HUES48 (cell line): ENCODE measurements at regions not wholly inside any gene's neighbourhood (a gene's known extent, or its start where the extent isn't known, plus 50 kb on each side); places are given as distances from the start of the nearest gene placed in this dataset.

ENCODE experiments used
- H3K27ac ChIP-seq: one replicate; pipeline ENCODE4 v1.7.0; 2013; ENCODE audit warnings: low read depth, low read length, inconsistent platforms
- H3K27me3 ChIP-seq: 2 replicates; pipeline ENCODE4 v1.6.1; 2013; ENCODE audit warnings: mild to moderate bottlenecking, low read length; ENCODE audit not compliant: control insufficient read depth, insufficient read depth
- H3K36me3 ChIP-seq: 2 replicates; pipeline ENCODE4 v1.6.1; 2013; ENCODE audit warnings: low read length; ENCODE audit not compliant: control insufficient read depth, insufficient read depth
- H3K4me1 ChIP-seq: 2 replicates; pipeline ENCODE4 v1.6.1; 2013; ENCODE audit warnings: mild to moderate bottlenecking, low read length; ENCODE audit not compliant: control insufficient read depth, insufficient read depth
- H3K4me3 ChIP-seq: 2 replicates; pipeline ENCODE4 v1.5.1; 2013; ENCODE audit warnings: mild to moderate bottlenecking, low read depth, low read length
- H3K9ac ChIP-seq: 2 replicates; pipeline ENCODE4 v1.6.1; 2013; ENCODE audit warnings: mild to moderate bottlenecking, low read depth, low read length, moderate library complexity
- H3K9me3 ChIP-seq: 2 replicates; pipeline ENCODE4 v1.6.1; 2013; ENCODE audit warnings: low read length; ENCODE audit not compliant: control insufficient read depth, insufficient read depth

DNA sequence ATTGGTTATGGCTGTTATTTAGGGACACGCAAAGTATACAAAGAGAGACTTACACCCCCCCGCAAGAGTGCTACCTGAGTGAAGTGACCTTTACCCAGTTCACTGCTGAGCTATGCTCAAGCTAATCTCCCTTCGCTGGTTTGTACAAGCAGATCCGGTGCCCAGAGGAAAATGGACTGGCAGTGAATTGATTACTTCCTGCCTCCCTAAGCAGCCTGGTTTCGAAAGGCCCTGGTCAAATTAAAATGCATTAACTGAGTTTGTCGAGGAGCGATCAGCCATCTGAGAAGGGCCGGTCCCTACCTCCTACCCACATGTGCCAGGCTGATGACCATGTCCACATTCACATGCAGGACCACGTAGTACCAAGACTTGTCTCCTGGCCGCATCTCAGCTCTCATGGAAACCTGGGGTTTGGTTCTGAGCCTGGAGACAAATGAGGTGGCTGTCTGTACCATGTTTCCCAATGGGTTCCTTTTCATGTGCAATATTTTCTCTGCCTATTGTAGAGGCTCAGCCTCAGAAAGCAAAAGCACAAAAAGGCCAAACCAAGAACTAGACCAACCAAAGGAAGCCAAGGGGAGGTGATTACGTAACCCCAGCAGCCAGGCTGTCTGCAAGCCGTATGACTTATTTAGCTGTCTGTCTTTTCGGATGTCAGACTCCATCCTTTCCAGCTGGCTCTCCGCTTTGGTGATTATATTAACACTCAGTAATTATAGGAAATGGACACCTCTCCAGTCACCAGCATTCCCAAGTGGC is 284.7 kb upstream of the PWP1 start:
- no peaks in the 10 kb centered on the region for H3K27me3 ChIP-seq
- no peak overlapping the region for H3K27ac ChIP-seq
- peaks cover 22% of the 10 kb centered on the region for H3K4me1 ChIP-seq
- H3K4me3 ChIP-seq, result no peak overlapping the region
- no peak overlapping the region for H3K9ac ChIP-seq
- H3K36me3 ChIP-seq, result no peaks in the 10 kb centered on the region
- H3K9me3 ChIP-seq, result no peaks in the 10 kb centered on the region

GRCh38 chr12:107402041-107403022 is 283.3 kb upstream of the PWP1 start:
- no peaks in the 10 kb centered on the region for H3K36me3 ChIP-seq
- no peak overlapping the region for H3K9ac ChIP-seq
- no peak overlapping the region for H3K27ac ChIP-seq
- peaks cover 16% of the 10 kb centered on the region for H3K4me1 ChIP-seq
- H3K4me3 ChIP-seq, result no peak overlapping the region
- H3K9me3 ChIP-seq, result no peaks in the 10 kb centered on the region
- H3K27me3 ChIP-seq, result no peaks in the 10 kb centered on the region

DNA sequence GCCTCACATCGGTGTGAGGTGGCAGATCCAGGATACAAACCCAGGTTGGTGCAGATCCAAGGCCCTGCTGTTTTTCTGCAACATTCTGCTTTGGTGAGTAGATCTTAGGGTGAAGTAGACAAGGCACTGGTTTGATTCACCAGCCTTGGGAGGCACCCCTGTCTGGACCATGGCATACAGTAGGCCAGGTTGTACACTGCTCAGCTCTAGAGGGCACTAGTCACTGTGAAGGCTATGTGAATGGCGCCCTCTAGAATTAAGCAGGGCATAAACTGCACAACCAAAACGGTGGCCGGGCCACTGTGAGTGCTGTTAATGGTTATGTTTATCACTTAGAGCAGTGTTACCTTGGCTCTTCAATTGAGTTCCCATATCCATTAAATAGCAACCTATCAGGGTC is 280.6 kb upstream of the PWP1 start:
- Histone ChIP-seq H3K9me3 (no peaks in the 10 kb centered on the region), H3K4me3 (no peak overlapping the region), H3K36me3 (no peaks in the 10 kb centered on the region), H3K4me1 (no peaks in the 10 kb centered on the region; the same call in 1 of the 2 replicates), H3K9ac (no peak overlapping the region), H3K27me3 (no peaks in the 10 kb centered on the region), H3K27ac (no peak overlapping the region)

DNA sequence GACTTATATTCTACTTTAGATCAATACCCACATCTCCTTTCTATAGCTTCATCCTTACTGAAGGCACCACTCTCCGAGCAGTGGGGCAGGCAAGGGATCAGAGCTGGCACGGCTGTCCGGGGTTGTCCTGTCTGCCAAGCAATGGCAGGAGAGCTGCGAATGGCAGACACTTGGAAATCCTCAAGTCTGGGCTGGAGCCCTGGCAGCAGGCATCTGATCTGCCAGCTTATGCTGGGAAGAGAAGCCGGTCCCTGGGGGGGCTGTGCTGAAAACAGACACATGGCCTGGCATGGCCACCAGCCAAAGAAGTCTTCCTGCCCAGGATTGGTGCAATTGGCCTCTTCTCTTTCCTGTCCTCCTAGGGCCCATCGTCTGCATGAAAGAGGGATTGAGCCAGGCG is 280.2 kb upstream of the PWP1 start:
- no peak overlapping the region for H3K9ac ChIP-seq
- no peaks in the 10 kb centered on the region for H3K9me3 ChIP-seq
- H3K27me3 ChIP-seq, result no peaks in the 10 kb centered on the region
- no peaks in the 10 kb centered on the region; the same call in 1 of the 2 replicates for H3K4me1 ChIP-seq
- no peak overlapping the region for H3K4me3 ChIP-seq
- no peaks in the 10 kb centered on the region for H3K36me3 ChIP-seq
- no peak overlapping the region for H3K27ac ChIP-seq

DNA sequence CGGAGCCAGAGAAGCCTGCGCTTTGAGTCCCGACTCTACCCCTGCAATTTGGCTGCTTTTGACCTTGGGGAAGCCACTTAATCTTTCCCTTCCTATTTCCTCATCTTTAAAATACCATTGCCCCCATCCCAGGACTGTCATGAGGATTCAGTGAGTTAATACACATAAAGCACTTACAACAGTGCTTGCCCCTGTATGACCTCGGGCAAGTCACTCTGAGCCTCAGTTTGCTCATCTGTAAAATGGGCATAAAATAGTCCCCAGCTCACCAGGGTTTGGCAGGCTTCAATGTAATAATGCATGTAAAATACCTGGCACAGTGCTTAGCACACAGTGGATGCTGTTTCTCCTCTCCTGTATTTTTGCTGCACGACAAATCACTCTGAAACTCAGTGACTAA is 278.7 kb upstream of the PWP1 start:
- no peaks in the 10 kb centered on the region for H3K4me1 ChIP-seq
- no peak overlapping the region for H3K4me3 ChIP-seq
- H3K9ac ChIP-seq, result no peak overlapping the region
- no peaks in the 10 kb centered on the region for H3K9me3 ChIP-seq
- H3K27ac ChIP-seq, result no peak overlapping the region
- H3K27me3 ChIP-seq, result no peaks in the 10 kb centered on the region
- H3K36me3 ChIP-seq, result no peaks in the 10 kb centered on the region

DNA sequence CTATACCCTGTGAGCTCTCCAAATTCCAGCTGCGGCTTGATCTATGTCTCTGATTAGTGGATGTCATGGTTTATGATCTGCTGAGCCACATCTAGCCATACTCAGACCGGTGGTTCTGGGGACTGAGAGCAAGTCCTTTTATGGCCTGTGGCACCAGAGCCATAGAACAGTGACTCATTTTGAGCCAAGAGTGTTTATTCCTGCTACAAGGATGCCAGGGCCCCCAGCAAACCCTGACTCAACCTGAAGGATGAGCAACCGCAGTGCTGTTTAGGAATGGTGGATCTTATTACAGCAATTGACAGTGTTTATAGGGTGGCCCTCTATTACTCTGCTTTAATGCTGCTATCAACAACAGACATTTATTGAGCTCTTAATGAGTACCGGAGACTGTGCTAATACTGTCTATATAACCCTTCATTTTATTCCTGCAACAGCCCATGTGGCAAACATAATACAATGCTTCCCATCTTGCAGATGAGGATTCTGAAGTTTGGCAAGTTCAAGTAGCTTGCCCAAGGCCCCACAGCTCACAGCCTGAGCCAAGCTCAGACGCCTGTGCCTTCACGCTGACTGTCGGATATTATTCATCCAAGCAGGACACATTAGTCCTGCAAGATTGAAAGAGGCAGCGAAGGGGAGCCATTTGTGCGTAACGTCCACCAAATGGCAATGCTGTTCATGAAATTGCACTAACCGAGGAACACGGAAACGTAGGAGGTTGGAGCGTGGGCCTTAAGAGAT is 273.6 kb upstream of the PWP1 start:
- Histone ChIP-seq H3K27me3 (no peaks in the 10 kb centered on the region), H3K9ac (no peak overlapping the region), H3K4me3 (no peak overlapping the region), H3K36me3 (no peaks in the 10 kb centered on the region), H3K27ac (no peak overlapping the region), H3K4me1 (no peaks in the 10 kb centered on the region), H3K9me3 (no peaks in the 10 kb centered on the region)

DNA sequence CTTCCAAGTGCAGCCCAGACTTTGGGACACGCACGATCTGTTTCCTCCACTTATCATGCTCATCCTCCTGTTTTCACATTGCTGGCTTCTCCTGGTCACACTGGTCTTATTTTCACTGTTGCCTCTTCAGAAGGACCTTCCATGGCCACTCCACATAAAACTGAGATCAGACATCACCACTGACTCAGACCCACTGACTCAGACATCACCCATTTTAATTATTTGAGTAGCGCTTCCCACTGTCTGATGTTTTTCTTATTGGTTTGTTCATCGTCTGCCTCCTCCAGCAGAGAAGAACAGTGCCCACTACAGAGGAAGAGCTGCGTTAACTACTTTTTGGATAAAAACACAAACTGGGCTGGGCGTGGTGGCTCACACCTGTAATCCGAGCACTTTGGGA is 270.5 kb upstream of the PWP1 start:
- H3K36me3 ChIP-seq, result no peaks in the 10 kb centered on the region
- no peak overlapping the region for H3K4me3 ChIP-seq
- no peaks in the 10 kb centered on the region for H3K4me1 ChIP-seq
- no peak overlapping the region for H3K27ac ChIP-seq
- H3K9ac ChIP-seq, result no peak overlapping the region
- H3K9me3 ChIP-seq, result no peaks in the 10 kb centered on the region
- no peaks in the 10 kb centered on the region for H3K27me3 ChIP-seq

DNA sequence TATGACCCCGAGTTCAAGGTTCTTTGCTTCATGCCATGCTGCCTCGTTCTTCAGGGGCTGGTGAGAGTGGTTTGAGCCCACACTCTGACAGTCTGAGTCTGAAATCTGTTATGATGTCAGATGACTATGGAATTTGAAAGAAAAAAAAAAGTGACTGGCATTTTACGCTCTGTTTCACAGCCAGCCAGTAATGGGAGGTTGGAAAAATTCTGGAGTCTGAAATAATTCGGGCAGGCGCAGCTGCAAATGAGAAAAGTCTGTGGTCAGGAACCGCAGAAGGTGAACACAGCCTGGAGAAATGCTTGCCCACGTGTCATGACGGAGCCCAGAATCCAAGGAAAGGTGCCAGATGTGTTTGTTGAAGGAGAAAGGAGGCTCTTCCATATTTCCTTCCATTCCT is 269.8 kb upstream of the PWP1 start:
- H3K4me3 ChIP-seq, result no peak overlapping the region
- no peak overlapping the region for H3K27ac ChIP-seq
- no peaks in the 10 kb centered on the region for H3K27me3 ChIP-seq
- no peak overlapping the region for H3K9ac ChIP-seq
- H3K4me1 ChIP-seq, result no peaks in the 10 kb centered on the region
- no peaks in the 10 kb centered on the region for H3K36me3 ChIP-seq
- H3K9me3 ChIP-seq, result no peaks in the 10 kb centered on the region

DNA sequence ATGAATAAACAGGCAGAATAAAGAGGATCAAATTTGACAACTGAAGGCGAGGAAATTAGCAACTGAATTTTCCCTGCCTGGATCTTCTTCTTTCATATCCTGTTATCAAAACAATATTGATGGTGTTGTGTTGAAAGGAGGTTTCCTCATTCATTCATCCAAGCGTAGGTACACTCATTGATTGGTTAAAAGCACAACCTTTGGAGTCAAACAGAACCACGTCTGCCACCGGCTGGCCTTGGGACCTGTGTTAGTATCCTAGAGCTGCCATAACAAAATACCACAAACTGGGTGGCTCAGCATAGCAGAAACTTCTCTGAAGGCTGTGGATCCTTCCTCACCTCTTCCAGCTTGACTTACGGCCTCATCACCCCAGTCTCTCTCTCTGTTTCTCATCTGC is 268.6 kb upstream of the PWP1 start:
- Histone ChIP-seq H3K4me3 (no peak overlapping the region), H3K36me3 (no peaks in the 10 kb centered on the region), H3K9ac (no peak overlapping the region), H3K27ac (no peak overlapping the region), H3K27me3 (no peaks in the 10 kb centered on the region), H3K4me1 (no peaks in the 10 kb centered on the region), H3K9me3 (no peaks in the 10 kb centered on the region)

- Histone ChIP-seq H3K9ac (no peak overlapping the region), H3K27ac (no peak overlapping the region), H3K9me3 (no peaks in the 10 kb centered on the region), H3K4me3 (no peak overlapping the region), H3K27me3 (no peaks in the 10 kb centered on the region), H3K4me1 (no peaks in the 10 kb centered on the region), H3K36me3 (no peaks in the 10 kb centered on the region)
These were observed 266.6 kb upstream of the PWP1 start for GRCh38 chr12:107418981-107419380.
